Pancreas (tissue), 10 donors: ENCODE measurements at regions not wholly inside any gene's neighbourhood (a gene's known extent, or its start where the extent isn't known, plus 50 kb on each side); places are given as distances from the start of the nearest gene placed in this dataset.
"Not testable (repeated sequence)": the region's sequence is repeated elsewhere in the genome, so short reads cannot be mapped to it uniquely, and the experiment has no call there.

ENCODE experiments used
- ATAC-seq, 4 donors: fragments of 200-7000 bp; cut with Tn5 transposase; one replicate each; pipeline versions ENCODE4 v1.8.0 to v1.9.1; 2020; ENCODE audit warnings: mild to moderate bottlenecking in 4 of 4, moderate library complexity in 4 of 4
- DNase-seq, 6 donors: peaks; one replicate each; pipeline ENCODE4 v3.0.0-alpha.2; 2020
- FAIRE-seq: peaks from 2 replicates; lab custom pipeline; 2012; peaks lifted over from hg19 to GRCh38; lab: Jason Lieb, UNC
- H3K27ac ChIP-seq, 4 donors: fragments of 200-600 bp; sonication (generic); 1 replicate in 3 of 4; 2 replicates in 1 of 4; pipeline versions ENCODE4 v1.5.0 to v1.8.0; 2020
- H3K27me3 ChIP-seq, 4 donors: fragments of 200-600 bp; one replicate each; pipeline ENCODE4 v1.8.0; 2021
- H3K36me3 ChIP-seq, 3 donors: fragments of 200-600 bp; sonication (generic) in 1 of 3; one replicate each; pipeline versions ENCODE4 v1.5.0 to v1.8.0; 2020 to 2021
- H3K4me1 ChIP-seq, 3 donors: fragments of 200-600 bp; one replicate each; pipeline ENCODE4 v1.8.0; 2021
- H3K4me3 ChIP-seq, 4 donors: fragments of 200-600 bp; sonication (generic) in 2 of 4; one replicate each; pipeline versions ENCODE4 v1.5.0 to v1.8.0; 2020 to 2021
- H3K9me3 ChIP-seq, 4 donors: fragments of 200-600 bp; one replicate each; pipeline ENCODE4 v1.8.0; 2021
- WGBS, 2 donors: extraction: QIAGEN DNeasy Blood & Tissue Kit; methylation state at CpG; one replicate each; pipeline ENCODE4 v1.1.7; 2013; 5-methylcytosine and 5-hydroxymethylcytosine counted together
- intact Hi-C, 3 donors: fragments of 100-400 bp; cut with DNase I; formaldehyde crosslinking; loops; one replicate each; pipeline versions ENCODE4 v1.11.1 to v1.14.2; 2022
- TF ChIP-seq, protein P1 (sequence below), 4 donors: fragments of 200-600 bp; sonication (generic) in 3 of 4; IDR thresholded peaks; one replicate each; pipeline versions ENCODE4 v1.5.0 to v1.8.0; 2021; ENCODE audit warnings: antibody characterized with exemption in 4 of 4
- donor health status: healthy with polysubstance abuse.
- donor health status: DM: no; HTN: no; CAD: no; lungs with moderate emphysema.
- donor health status: DM: no; HTN: no; CAD: no.
- donor health status: control.
- donor health status: control.
- donor health status: Bipolar disorder and iron deficiency.
- donor health status: DM: yes; HTN: yes; CAD: no.
- donor health status: DM: no; HTN: no; CAD: no.
- donor health status: DM: no; HTN: no; CAD: no.
- donor health status: DM: yes; HTN: yes; CAD: no.

- DNase-seq: no peak
- no peak overlapping the region for H3K27ac ChIP-seq
- 65 to 71% methylated on average over 8 of the region's 8 CpGs for WGBS, 2 donors
- no peak for ATAC-seq
- no peak for FAIRE-seq
- no peaks in the 10 kb centered on the region for H3K4me1 ChIP-seq
- intact Hi-C loops: no loop called here
- no peaks in the 10 kb centered on the region for H3K36me3 ChIP-seq
- H3K27me3 ChIP-seq: no peaks in the 10 kb centered on the region
- TF ChIP-seq, protein P1, sequence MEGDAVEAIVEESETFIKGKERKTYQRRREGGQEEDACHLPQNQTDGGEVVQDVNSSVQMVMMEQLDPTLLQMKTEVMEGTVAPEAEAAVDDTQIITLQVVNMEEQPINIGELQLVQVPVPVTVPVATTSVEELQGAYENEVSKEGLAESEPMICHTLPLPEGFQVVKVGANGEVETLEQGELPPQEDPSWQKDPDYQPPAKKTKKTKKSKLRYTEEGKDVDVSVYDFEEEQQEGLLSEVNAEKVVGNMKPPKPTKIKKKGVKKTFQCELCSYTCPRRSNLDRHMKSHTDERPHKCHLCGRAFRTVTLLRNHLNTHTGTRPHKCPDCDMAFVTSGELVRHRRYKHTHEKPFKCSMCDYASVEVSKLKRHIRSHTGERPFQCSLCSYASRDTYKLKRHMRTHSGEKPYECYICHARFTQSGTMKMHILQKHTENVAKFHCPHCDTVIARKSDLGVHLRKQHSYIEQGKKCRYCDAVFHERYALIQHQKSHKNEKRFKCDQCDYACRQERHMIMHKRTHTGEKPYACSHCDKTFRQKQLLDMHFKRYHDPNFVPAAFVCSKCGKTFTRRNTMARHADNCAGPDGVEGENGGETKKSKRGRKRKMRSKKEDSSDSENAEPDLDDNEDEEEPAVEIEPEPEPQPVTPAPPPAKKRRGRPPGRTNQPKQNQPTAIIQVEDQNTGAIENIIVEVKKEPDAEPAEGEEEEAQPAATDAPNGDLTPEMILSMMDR (IDR thresholded peaks at IDR 0.05): no peak
- no peaks in the 10 kb centered on the region for H3K9me3 ChIP-seq
- no peak overlapping the region for H3K4me3 ChIP-seq
These were observed 64.8 kb upstream of the ABHD2 start for GRCh38 chr15:89023311-89023961.

GRCh38 chr15:89024418-89024817 is 63.8 kb upstream of the ABHD2 start:
- TF ChIP-seq, protein P1 (IDR thresholded peaks at IDR 0.05): no peak
- Histone ChIP-seq H3K9me3 (no peaks in the 10 kb centered on the region), H3K4me1 (no peaks in the 10 kb centered on the region), H3K27me3 (no peaks in the 10 kb centered on the region), H3K4me3 (no peak overlapping the region), H3K27ac (no peak overlapping the region), H3K36me3 (no peaks in the 10 kb centered on the region)
- intact Hi-C loops: no loop called here
- no peak for ATAC-seq
- no peak for FAIRE-seq
- no peak for DNase-seq
- 73 to 80% methylated on average over 2 of the region's 2 CpGs for WGBS, 2 donors

DNA sequence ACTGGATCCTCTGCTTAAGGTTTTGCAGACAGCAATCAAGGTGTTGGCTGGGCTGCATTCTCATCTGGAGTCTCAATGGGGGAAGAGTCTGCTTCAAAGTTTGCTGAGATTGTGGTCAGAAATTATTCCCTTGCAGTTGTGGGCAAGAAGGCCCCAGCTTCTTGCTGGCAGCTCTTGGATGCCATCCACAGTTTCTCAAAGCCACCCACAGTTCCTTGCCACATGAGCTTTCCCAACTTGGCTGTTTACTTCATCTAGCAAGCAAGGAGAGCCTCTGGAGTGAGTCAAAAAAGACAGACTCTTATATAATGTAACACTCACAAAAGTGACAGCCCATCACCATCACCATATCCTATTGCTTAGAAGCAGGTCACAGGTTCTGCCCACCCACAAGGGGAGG is 62.1 kb upstream of the ABHD2 start:
- Histone ChIP-seq H3K36me3 (no peaks in the 10 kb centered on the region), H3K4me1 (no peaks in the 10 kb centered on the region), H3K4me3 (no peak overlapping the region), H3K27me3 (no peaks in the 10 kb centered on the region), H3K9me3 (no peaks in the 10 kb centered on the region), H3K27ac (no peak overlapping the region)
- no peak for DNase-seq
- ATAC-seq: no peak
- no peak for FAIRE-seq
- TF ChIP-seq, protein P1 (IDR thresholded peaks at IDR 0.05): no peak
- intact Hi-C loops: no loop called here

GRCh38 chr15:89028036-89028435 is 60.2 kb upstream of the ABHD2 start:
- Histone ChIP-seq H3K27me3 (no peaks in the 10 kb centered on the region), H3K4me1 (no peaks in the 10 kb centered on the region), H3K4me3 (no peak overlapping the region), H3K9me3 (no peaks in the 10 kb centered on the region), H3K36me3 (no peaks in the 10 kb centered on the region), H3K27ac (no peak overlapping the region)
- TF ChIP-seq, protein P1 (IDR thresholded peaks at IDR 0.05): no peak
- WGBS, 2 donors: 78 to 79% methylated on average over 7 of the region's 7 CpGs
- ATAC-seq: no peak
- intact Hi-C loops: no loop called here
- no peak for DNase-seq
- no peak for FAIRE-seq

DNA sequence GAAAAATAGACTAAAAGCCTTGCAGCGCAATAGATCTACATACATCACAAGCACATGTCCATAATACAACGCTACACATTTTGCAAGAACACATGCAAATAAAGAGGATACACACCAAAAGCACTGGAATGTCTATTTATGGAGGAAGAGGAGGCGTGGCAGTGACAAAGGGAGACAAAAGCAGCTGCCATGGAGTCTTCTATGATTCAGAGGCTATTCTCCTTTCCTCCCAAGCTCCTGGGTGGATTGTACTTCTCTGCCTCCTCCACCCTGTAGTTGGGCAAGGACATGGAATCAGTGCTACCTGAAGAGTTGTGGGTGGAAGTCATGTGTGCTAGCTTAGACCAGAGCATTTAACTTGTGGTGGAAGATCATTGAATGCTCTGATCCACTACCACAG is 57.9 kb upstream of the ABHD2 start:
- no peak overlapping the region for H3K27ac ChIP-seq
- TF ChIP-seq, protein P1 (IDR thresholded peaks at IDR 0.05): no peak
- DNase-seq: no peak
- 85 to 87% methylated on average over 3 of the region's 3 CpGs for WGBS, 2 donors
- H3K36me3 ChIP-seq: no peaks in the 10 kb centered on the region
- H3K4me1 ChIP-seq: no peaks in the 10 kb centered on the region
- peaks cover 0 to 3% (median 0%) of the 10 kb centered on the region in 4 donors for H3K27me3 ChIP-seq
- intact Hi-C loops: no loop called here
- ATAC-seq: no peak
- H3K9me3 ChIP-seq: no peaks in the 10 kb centered on the region
- FAIRE-seq: no peak
- no peak overlapping the region for H3K4me3 ChIP-seq

- H3K9me3 ChIP-seq, H3K27ac ChIP-seq, FAIRE-seq, H3K36me3 ChIP-seq, H3K27me3 ChIP-seq, H3K4me3 ChIP-seq, intact Hi-C loops, ATAC-seq, H3K4me1 ChIP-seq: not testable (repeated sequence)
- WGBS, 2 donors: 84 to 91% methylated on average over 47 of the region's 47 CpGs
- DNase-seq: peak in 1 of 6 donors; percentile 56
These were observed 56.5 kb upstream of the ABHD2 start for GRCh38 chr15:89031637-89032285.
